H1 (cell line): ENCODE measurements at regions not wholly inside any gene's neighbourhood (a gene's known extent, or its start where the extent isn't known, plus 50 kb on each side); places are given as distances from the start of the nearest gene placed in this dataset.

Experiments used
- CTCF ChIA-PET: fragments of 300-600 bp; sonication (Branson Sonifier 250); formaldehyde crosslinking; loops from one replicate; lab custom pipeline; 2021; ENCODE audit not compliant: partially characterized antibody; lab: Charles Lee
- POLR2A ChIA-PET: fragments of 300-600 bp; sonication (Branson Sonifier 250); formaldehyde crosslinking; loops from one replicate; lab custom pipeline; 2021; ENCODE audit warnings: inconsistent platforms; ENCODE audit not compliant: partially characterized antibody; lab: Charles Lee
- DNase-seq, 2 experiments: peaks; one replicate each; pipeline versions ENCODE4 v3.0.0 to v3.0.0-alpha.2; 2010 to 2022; ENCODE audit warnings: low spot score in 2 of 2, low read depth in 1 of 2, mixed read lengths in 1 of 2
- FAIRE-seq: peaks from 2 replicates; lab custom pipeline; 2011; peaks lifted over from hg19 to GRCh38; lab: Jason Lieb, UNC
- H2AFZ ChIP-seq: 2 replicates; pipeline ENCODE4 v1.8.1; 2012; ENCODE audit warnings: low read length, inconsistent platforms
- H2AK5ac ChIP-seq: 2 replicates; pipeline ENCODE4 v1.6.1; 2013; ENCODE audit warnings: low read depth, low read length
- H2BK120ac ChIP-seq: replicated peaks from 2 replicates; pipeline ENCODE3; 2013; ENCODE audit warnings: low read depth, low read length, inconsistent platforms
- H2BK12ac ChIP-seq: 2 replicates; pipeline ENCODE4 v1.6.1; 2013; ENCODE audit warnings: low read depth, low read length
- H2BK15ac ChIP-seq: 2 replicates; pipeline ENCODE4 v1.6.1; 2013; ENCODE audit warnings: low read length
- H2BK20ac ChIP-seq: 2 replicates; pipeline ENCODE4 v1.6.1; 2013; ENCODE audit warnings: low read length
- H2BK5ac ChIP-seq: 2 replicates; pipeline ENCODE4 v1.6.1; 2013; ENCODE audit warnings: low read depth, low read length
- H3K14ac ChIP-seq: 2 replicates; pipeline ENCODE4 v1.6.1; 2013; ENCODE audit warnings: inconsistent platforms; ENCODE audit not compliant: insufficient read length
- H3K18ac ChIP-seq: 2 replicates; pipeline ENCODE4 v1.6.1; 2013; ENCODE audit warnings: low read length; ENCODE audit errors: extremely low read depth
- H3K23ac ChIP-seq: 2 replicates; pipeline ENCODE4 v1.6.1; 2013; ENCODE audit warnings: inconsistent platforms; ENCODE audit not compliant: insufficient read length
- H3K23me2 ChIP-seq: 2 replicates; pipeline ENCODE4 v1.6.1; 2013; ENCODE audit warnings: low read depth, low read length
- H3K27ac ChIP-seq: 2 replicates; pipeline ENCODE4 v1.6.1; 2011; ENCODE audit warnings: low read depth, low read length, inconsistent platforms
- H3K27me3 ChIP-seq, 4 experiments: replicated peaks in 1 of 4; 1 replicate in 1 of 4; 2 replicates in 3 of 4; pipeline versions ENCODE4 v1.6.1 to v1.8.1; 2011 to 2013; ENCODE audit warnings: low read length in 3 of 4, mild to moderate bottlenecking in 3 of 4, inconsistent platforms in 2 of 4, mixed read lengths in 2 of 4, moderate library complexity in 1 of 4; ENCODE audit not compliant: control insufficient read depth in 3 of 4, insufficient read depth in 3 of 4; ENCODE audit errors: extremely low read depth in 1 of 4
- H3K36me3 ChIP-seq, 4 experiments: 2 replicates each; pipeline versions ENCODE4 v1.6.1 to v1.8.1; 2011 to 2013; ENCODE audit warnings: mild to moderate bottlenecking in 4 of 4, low read length in 3 of 4, moderate library complexity in 2 of 4, control low read depth in 1 of 4, inconsistent platforms in 1 of 4; ENCODE audit not compliant: insufficient read depth in 4 of 4, control insufficient read depth in 2 of 4
- H3K4ac ChIP-seq: replicated peaks from 2 replicates; pipeline ENCODE3; 2013; ENCODE audit warnings: low read length, low read depth, mixed read lengths, inconsistent platforms; ENCODE audit not compliant: insufficient read length
- H3K4me1 ChIP-seq, 4 experiments: replicated peaks in 1 of 4; 1 replicate in 1 of 4; 2 replicates in 3 of 4; pipeline versions ENCODE4 v1.6.1 to v1.8.1; 2011 to 2013; ENCODE audit warnings: low read length in 3 of 4, inconsistent platforms in 2 of 4, mixed read lengths in 1 of 4; ENCODE audit not compliant: insufficient read depth in 4 of 4, control insufficient read depth in 3 of 4
- H3K4me2 ChIP-seq, 2 experiments: 2 replicates each; pipeline versions ENCODE4 v1.6.1 to v1.8.1; 2011 to 2013; ENCODE audit warnings: low read depth in 2 of 2, low read length in 2 of 2, control low read depth in 1 of 2, inconsistent platforms in 1 of 2, mild to moderate bottlenecking in 1 of 2; ENCODE audit not compliant: insufficient read depth in 1 of 2
- H3K4me3 ChIP-seq, 4 experiments: fragments of 200-600, 300-600 bp in 1 of 4; sonication (generic), shearing (Covaris generic), sonication (Bioruptor Twin) in 1 of 4; 2 replicates each; pipeline versions ENCODE4 v1.5.1 to v1.8.1; 2011 to 2016; ENCODE audit warnings: low read length in 4 of 4, low read depth in 3 of 4, control low read depth in 2 of 4, inconsistent platforms in 2 of 4, mild to moderate bottlenecking in 2 of 4, mixed read lengths in 1 of 4, moderate library complexity in 1 of 4; ENCODE audit not compliant: insufficient read depth in 2 of 4; ENCODE audit errors: extremely low read depth in 1 of 4
- H3K56ac ChIP-seq: replicated peaks from 2 replicates; pipeline ENCODE3; 2013; ENCODE audit warnings: low read depth, mild to moderate bottlenecking, mixed read lengths, low read length, inconsistent platforms; ENCODE audit not compliant: insufficient read length
- H3K79me1 ChIP-seq: 2 replicates; pipeline ENCODE4 v1.6.1; 2013; ENCODE audit warnings: low read depth, low read length, control low read depth
- H3K79me2 ChIP-seq, 2 experiments: 2 replicates each; pipeline versions ENCODE4 v1.6.1 to v1.8.1; 2012 to 2013; ENCODE audit warnings: low read length in 2 of 2, mild to moderate bottlenecking in 2 of 2, inconsistent platforms in 1 of 2; ENCODE audit not compliant: insufficient read depth in 2 of 2, control insufficient read depth in 1 of 2
- H3K9ac ChIP-seq, 4 experiments: replicated peaks in 1 of 4; 1 replicate in 1 of 4; 2 replicates in 3 of 4; pipeline versions ENCODE4 v1.6.1 to v1.8.1; 2011 to 2013; ENCODE audit warnings: low read depth in 3 of 4, low read length in 3 of 4, control low read depth in 2 of 4, mild to moderate bottlenecking in 2 of 4, moderate library complexity in 2 of 4, inconsistent platforms in 1 of 4; ENCODE audit errors: extremely low read depth in 1 of 4
- H3K9me3 ChIP-seq, 2 experiments: 2 replicates each; pipeline versions ENCODE4 v1.6.1 to v1.8.1; 2012 to 2013; ENCODE audit warnings: mild to moderate bottlenecking in 2 of 2, moderate library complexity in 2 of 2, control low read depth in 1 of 2, inconsistent platforms in 1 of 2, low read depth in 1 of 2, low read length in 1 of 2, mixed read lengths in 1 of 2; ENCODE audit not compliant: insufficient read depth in 2 of 2
- H4K20me1 ChIP-seq, 2 experiments: replicated peaks in 1 of 2; 2 replicates each; pipeline versions ENCODE3 to v1.8.1; 2011 to 2013; ENCODE audit warnings: inconsistent platforms in 2 of 2, low read length in 2 of 2, mild to moderate bottlenecking in 1 of 2; ENCODE audit not compliant: insufficient read depth in 2 of 2, control insufficient read depth in 1 of 2
- H4K5ac ChIP-seq: 2 replicates; pipeline ENCODE4 v1.6.1; 2013; ENCODE audit warnings: low read length, low read depth, mixed read lengths, inconsistent platforms; ENCODE audit not compliant: insufficient read length
- H4K8ac ChIP-seq: 2 replicates; pipeline ENCODE4 v1.8.0; 2013; ENCODE audit warnings: mild to moderate bottlenecking, moderate library complexity, low read length, inconsistent platforms; ENCODE audit not compliant: insufficient read depth; ENCODE audit errors: extremely low read depth
- H4K91ac ChIP-seq: replicated peaks from 2 replicates; pipeline ENCODE3; 2013; ENCODE audit warnings: low read length, mixed read lengths, inconsistent platforms; ENCODE audit not compliant: insufficient read length
- ATF3 ChIP-seq: IDR thresholded peaks from 2 replicates; pipeline ENCODE4 v1.6.1; 2011; ENCODE audit warnings: low read depth, mild to moderate bottlenecking, low read length; ENCODE audit not compliant: insufficient read depth
- BRCA1 ChIP-seq: IDR thresholded peaks from 2 replicates; pipeline ENCODE4 v1.6.1; 2012; ENCODE audit warnings: low read depth, low read length, improper control_type of control experiment
- CBX8 ChIP-seq: fragments of 300-800, 300-1000 bp; sonication (generic); IDR thresholded peaks from 2 replicates; pipeline ENCODE4 v1.7.1; 2016; ENCODE audit warnings: low read depth, low read length, borderline replicate concordance
- CEBPB ChIP-seq: IDR thresholded peaks from 2 replicates; pipeline ENCODE4 v1.6.1; 2012; ENCODE audit warnings: low read depth, low read length
- FOSL1 ChIP-seq: IDR thresholded peaks from 2 replicates; pipeline ENCODE4 v1.6.1; 2011; ENCODE audit warnings: mild to moderate bottlenecking, low read depth, low read length, moderate library complexity; ENCODE audit not compliant: insufficient read depth
- RBBP5 ChIP-seq: IDR thresholded peaks from 2 replicates; pipeline ENCODE4 v1.7.1; 2012; ENCODE audit warnings: low read depth, mild to moderate bottlenecking, inconsistent platforms, low read length, moderate library complexity, borderline replicate concordance
- SP1 ChIP-seq: IDR thresholded peaks from 2 replicates; pipeline ENCODE4 v1.6.1; 2011; ENCODE audit warnings: low read depth, low read length
- SP2 ChIP-seq: IDR thresholded peaks from 2 replicates; pipeline ENCODE4 v1.6.1; 2012; ENCODE audit warnings: mild to moderate bottlenecking, low read length, inconsistent platforms
- TCF12 ChIP-seq: IDR thresholded peaks from 2 replicates; pipeline ENCODE4 v1.6.1; 2011; ENCODE audit warnings: low read depth, mild to moderate bottlenecking, low read length
- TEAD4 ChIP-seq: IDR thresholded peaks from 2 replicates; pipeline ENCODE4 v1.6.1; 2012; ENCODE audit warnings: low read depth, low read length, inconsistent platforms, mixed read lengths
- USF2 ChIP-seq: IDR thresholded peaks from 2 replicates; pipeline ENCODE4 v1.6.1; 2011; ENCODE audit warnings: low read length, improper control_type of control experiment
- YY1 ChIP-seq: IDR thresholded peaks from 2 replicates; pipeline ENCODE4 v1.6.1; 2011; ENCODE audit warnings: low read depth, mild to moderate bottlenecking, low read length
- WGBS, 2 experiments: shearing (Covaris generic) in 1 of 2; methylation state at CpG; one replicate each; pipeline versions ENCODE4 v1.1.6 to v1.1.7; 2013 to 2015; ENCODE audit warnings: low lambda C conversion rate in 2 of 2, mixed read lengths in 2 of 2, inconsistent platforms in 1 of 2, low coverage in 1 of 2, missing lambda C conversion rate in 1 of 2; ENCODE audit not compliant: insufficient replicate concordance in 2 of 2, insufficient coverage in 1 of 2, insufficient read length in 1 of 2; ENCODE audit errors: extremely low coverage in 1 of 2, missing lambda C conversion rate in 1 of 2; 5-methylcytosine and 5-hydroxymethylcytosine counted together

GRCh38 chr2:198490748-198491147 lies 686.4 kb downstream of the PLCL1 start:
- Histone ChIP-seq H3K9me3 (no peaks in the 10 kb centered on the region), H3K14ac (no peak overlapping the region), H2BK12ac (no peak overlapping the region), H3K23me2 (no peaks in the 10 kb centered on the region), H4K5ac (no peak overlapping the region), H3K36me3 (no peaks in the 10 kb centered on the region), H3K4me1 (no peaks in the 10 kb centered on the region), H2BK5ac (no peak overlapping the region), H3K79me1 (no peaks in the 10 kb centered on the region), H2BK15ac (no peak overlapping the region), H4K20me1 (no peaks in the 10 kb centered on the region), H2BK20ac (no peak overlapping the region), H3K56ac (no peak overlapping the region), H3K27me3 (no peaks in the 10 kb centered on the region), H3K4ac (no peak overlapping the region), H2BK120ac (no peak overlapping the region), H3K9ac (no peak overlapping the region), H4K8ac (no peak overlapping the region), H3K27ac (no peak overlapping the region), H2AK5ac (no peak overlapping the region), H3K4me2 (no peak overlapping the region), H3K23ac (no peak overlapping the region), H4K91ac (no peak overlapping the region), H3K18ac (no peak overlapping the region), H2AFZ (no peak overlapping the region), H3K4me3 (no peak overlapping the region), H3K79me2 (no peaks in the 10 kb centered on the region)
- POLR2A ChIA-PET: no interaction called here
- 73% methylated on average over 2 of the region's 2 CpGs; no CpG with 5 or more reads in 1 of the 2 experiments for whole genome bisulfite sequencing, 2 experiments
- FAIRE-seq (no peak), DNase-seq (no peak)
- TF ChIP-seq SP2 (no peak), RBBP5 (no peak), CBX8 (no peak), FOSL1 (no peak), TEAD4 (no peak), TCF12 (no peak), ATF3 (no peak), BRCA1 (no peak), SP1 (no peak), YY1 (no peak), CEBPB (no peak), USF2 (no peak)
- CTCF ChIA-PET: no interaction called here
